NCI-H2196 (cell line): ENCODE measurements at regions not wholly inside any gene's neighbourhood (a gene's known extent, or its start where the extent isn't known, plus 50 kb on each side); places are given as distances from the start of the nearest gene placed in this dataset.
"Not testable (repeated sequence)": the region's sequence is repeated elsewhere in the genome, so short reads cannot be mapped to it uniquely, and the experiment has no call there.

Experiments used
- DNase-seq: peaks from one replicate; lab custom pipeline; 2025; ENCODE audit not compliant: unreplicated experiment; lab: John Stamatoyannopoulos, UW

- no peak for DNase-seq
Observed at GRCh38 chr5:26563979-26564378, 474.4 kb downstream of the CDH9 start.

GRCh38 chr5:26553079-26553478, 485.3 kb downstream of the CDH9 start:
- DNase-seq = peak; percentile 91

GRCh38 chr5:26543987-26544386, 494.4 kb downstream of the CDH9 start:
- no peak for DNase-seq

GRCh38 chr5:26538226-26538625, 500.2 kb downstream of the CDH9 start:
- no peak for DNase-seq

- DNase-seq = no peak
Observed at GRCh38 chr5:26535215-26535614, 503.2 kb downstream of the CDH9 start.

- DNase-seq = no peak
Observed at GRCh38 chr5:26530305-26530704, 508.1 kb downstream of the CDH9 start.

GRCh38 chr5:26519245-26519644, 519.1 kb downstream of the CDH9 start:
- DNase-seq = no peak

GRCh38 chr5:26518065-26518464, 520.3 kb downstream of the CDH9 start:
- DNase-seq = no peak

GRCh38 chr5:26498972-26499371, 539.4 kb downstream of the CDH9 start:
- DNase-seq = no peak

- no peak for DNase-seq
Observed at GRCh38 chr5:26495437-26495836, 542.9 kb downstream of the CDH9 start.

- no peak for DNase-seq
Observed at GRCh38 chr5:26492906-26493459, 545.4 kb downstream of the CDH9 start.

GRCh38 chr5:26487553-26487952, 550.8 kb downstream of the CDH9 start:
- no peak for DNase-seq

- no peak for DNase-seq
Observed at GRCh38 chr5:26486631-26487030, 551.8 kb downstream of the CDH9 start.

- DNase-seq = not testable (repeated sequence)
Observed at GRCh38 chr5:26485146-26485860, 553.1 kb downstream of the CDH9 start.

GRCh38 chr5:26482810-26483375, 555.5 kb downstream of the CDH9 start:
- DNase-seq = peak; percentile 80

GRCh38 chr5:26482076-26482809, 556.1 kb downstream of the CDH9 start:
- DNase-seq = no peak

GRCh38 chr5:26470439-26470838, 567.9 kb downstream of the CDH9 start:
- DNase-seq = no peak

- DNase-seq = no peak
Observed at GRCh38 chr5:26439121-26439520, 599.3 kb downstream of the CDH9 start.

GRCh38 chr5:26434688-26435087, 603.7 kb downstream of the CDH9 start:
- no peak for DNase-seq

- no peak for DNase-seq
Observed at GRCh38 chr5:26432386-26432785, 606.0 kb downstream of the CDH9 start.

- no peak for DNase-seq
Observed at GRCh38 chr5:26430323-26430722, 608.1 kb downstream of the CDH9 start.

GRCh38 chr5:26427281-26427680, 611.1 kb downstream of the CDH9 start:
- DNase-seq = no peak
